Thoracic aorta (tissue), 2 donors: ENCODE measurements at regions not wholly inside any gene's neighbourhood (a gene's known extent, or its start where the extent isn't known, plus 50 kb on each side); places are given as distances from the start of the nearest gene placed in this dataset.

ENCODE experiments used
- ATAC-seq: fragments of 150-250 bp; one replicate; pipeline ENCODE4 v1.8.0; 2017; ENCODE audit warnings: low read depth; ENCODE audit not compliant: insufficient number of reproducible peaks, low FRiP score
- DNase-seq: peaks from one replicate; pipeline ENCODE4 v3.0.0-alpha.2; 2020; ENCODE audit warnings: low spot score
- H3K27ac ChIP-seq, 2 donors: fragments of 200-600 bp; sonication (generic); 1 replicate in 1 of 2; 2 replicates in 1 of 2; pipeline ENCODE4 v1.5.1; 2016; ENCODE audit warnings: mild to moderate bottlenecking in 2 of 2, moderate library complexity in 2 of 2
- H3K27me3 ChIP-seq: fragments of 200-600 bp; sonication (generic); replicated peaks from 2 replicates; pipeline ENCODE4 v1.6.0; 2016; ENCODE audit warnings: mild to moderate bottlenecking; ENCODE audit not compliant: insufficient read depth
- H3K36me3 ChIP-seq: fragments of 200-600 bp; sonication (generic); one replicate; pipeline ENCODE4 v1.5.1; 2016
- H3K4me1 ChIP-seq, 2 donors: fragments of 200-600 bp; sonication (generic); 1 replicate in 1 of 2; 2 replicates in 1 of 2; pipeline versions ENCODE4 v1.5.1 to v1.6.0; 2016; ENCODE audit warnings: low read depth in 2 of 2, mild to moderate bottlenecking in 1 of 2; ENCODE audit not compliant: control insufficient read depth in 1 of 2
- H3K4me3 ChIP-seq: fragments of 200-600 bp; sonication (generic); 2 replicates; pipeline ENCODE4 v1.5.1; 2016; ENCODE audit warnings: mild to moderate bottlenecking
- H3K9me3 ChIP-seq: fragments of 200-600 bp; sonication (generic); 2 replicates; pipeline ENCODE4 v1.5.1; 2016
- TF ChIP-seq, protein P1 (sequence below): fragments of 200-600 bp; sonication (generic); IDR thresholded peaks from one replicate; pipeline ENCODE4 v1.5.1; 2019; ENCODE audit warnings: antibody characterized with exemption

DNA sequence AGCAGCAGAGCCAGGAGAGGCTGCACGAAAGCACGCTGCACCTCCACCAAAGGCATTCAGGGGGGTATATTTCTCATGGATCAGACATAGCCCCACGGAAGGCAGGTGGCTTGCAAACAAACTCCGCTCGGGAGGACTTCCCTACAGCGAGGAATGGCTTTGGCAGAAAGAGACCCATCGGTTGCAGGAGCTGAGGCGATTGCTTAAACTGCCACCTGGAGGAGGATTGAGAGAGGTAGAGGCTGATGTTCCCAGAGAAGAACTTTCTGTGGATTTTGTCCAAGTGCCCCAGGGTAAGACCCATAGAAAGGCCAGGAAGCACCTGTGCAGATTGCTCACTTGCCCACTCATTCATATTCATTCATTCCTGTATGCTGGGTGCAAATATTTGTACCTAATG is 89.1 kb downstream of the NEUROD6 start:
- Histone ChIP-seq H3K4me1 (no peaks in the 10 kb centered on the region), H3K4me3 (no peak overlapping the region)

DNA sequence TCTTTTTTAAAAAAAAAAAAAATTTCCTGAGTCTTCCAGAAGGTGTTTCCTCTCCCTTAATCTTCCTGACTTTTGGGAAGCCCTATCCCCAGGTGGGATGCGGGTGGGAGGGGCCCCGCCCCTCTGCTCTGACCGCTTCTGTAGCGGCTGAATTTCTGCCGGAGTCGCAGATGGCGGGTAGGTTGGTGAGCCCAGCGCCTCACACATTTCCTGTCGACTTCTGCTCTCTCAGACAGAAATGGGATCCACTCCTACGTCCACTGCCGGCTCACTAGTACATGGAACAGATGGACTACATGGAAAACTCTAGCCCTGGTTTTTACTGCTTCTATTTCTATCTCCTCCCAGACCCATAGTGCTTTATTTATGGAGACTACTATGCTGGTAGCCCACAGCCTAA is 90.9 kb downstream of the NEUROD6 start:
- DNase-seq, result no peak
- TF ChIP-seq, protein P1, sequence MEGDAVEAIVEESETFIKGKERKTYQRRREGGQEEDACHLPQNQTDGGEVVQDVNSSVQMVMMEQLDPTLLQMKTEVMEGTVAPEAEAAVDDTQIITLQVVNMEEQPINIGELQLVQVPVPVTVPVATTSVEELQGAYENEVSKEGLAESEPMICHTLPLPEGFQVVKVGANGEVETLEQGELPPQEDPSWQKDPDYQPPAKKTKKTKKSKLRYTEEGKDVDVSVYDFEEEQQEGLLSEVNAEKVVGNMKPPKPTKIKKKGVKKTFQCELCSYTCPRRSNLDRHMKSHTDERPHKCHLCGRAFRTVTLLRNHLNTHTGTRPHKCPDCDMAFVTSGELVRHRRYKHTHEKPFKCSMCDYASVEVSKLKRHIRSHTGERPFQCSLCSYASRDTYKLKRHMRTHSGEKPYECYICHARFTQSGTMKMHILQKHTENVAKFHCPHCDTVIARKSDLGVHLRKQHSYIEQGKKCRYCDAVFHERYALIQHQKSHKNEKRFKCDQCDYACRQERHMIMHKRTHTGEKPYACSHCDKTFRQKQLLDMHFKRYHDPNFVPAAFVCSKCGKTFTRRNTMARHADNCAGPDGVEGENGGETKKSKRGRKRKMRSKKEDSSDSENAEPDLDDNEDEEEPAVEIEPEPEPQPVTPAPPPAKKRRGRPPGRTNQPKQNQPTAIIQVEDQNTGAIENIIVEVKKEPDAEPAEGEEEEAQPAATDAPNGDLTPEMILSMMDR, result no peak
- Histone ChIP-seq H3K27ac (no peak overlapping the region), H3K36me3 (no peaks in the 10 kb centered on the region), H3K4me3 (no peak overlapping the region), H3K4me1 (no peaks in the 10 kb centered on the region), H3K9me3 (no peaks in the 10 kb centered on the region), H3K27me3 (no peaks in the 10 kb centered on the region)
- no peak for ATAC-seq

More for the DNA sequence above, 89.1 kb downstream of the NEUROD6 start:
- H3K9me3 ChIP-seq, result no peaks in the 10 kb centered on the region
- H3K27me3 ChIP-seq, result no peaks in the 10 kb centered on the region
- no peaks in the 10 kb centered on the region for H3K36me3 ChIP-seq
- ATAC-seq, result no peak
- H3K27ac ChIP-seq, result no peak overlapping the region
- DNase-seq, result no peak
- TF ChIP-seq, protein P1, result no peak

DNA sequence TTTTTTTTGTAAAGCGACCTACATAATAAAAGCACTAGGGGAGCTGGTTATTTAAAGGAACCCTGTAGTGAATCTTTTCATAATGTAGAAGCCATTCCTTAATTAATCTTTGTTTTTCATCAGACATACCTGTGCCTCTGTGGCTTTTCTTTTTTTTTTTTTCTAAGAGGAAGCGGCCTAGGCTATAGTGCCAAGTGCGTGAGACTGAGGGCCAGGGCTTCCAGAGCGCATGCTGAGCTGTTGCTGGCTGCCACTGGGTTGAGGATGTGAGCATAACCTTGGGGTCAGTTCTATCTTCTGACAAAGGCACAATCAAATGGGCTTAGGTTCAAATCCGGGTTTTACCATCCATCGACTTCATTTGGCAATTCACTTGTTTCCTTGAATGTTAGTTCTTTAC is 103.7 kb downstream of the NEUROD6 start:
- Histone ChIP-seq H3K9me3 (no peaks in the 10 kb centered on the region), H3K27me3 (no peaks in the 10 kb centered on the region), H3K4me1 (no peaks in the 10 kb centered on the region), H3K27ac (no peak overlapping the region), H3K36me3 (no peaks in the 10 kb centered on the region), H3K4me3 (no peak overlapping the region)
- TF ChIP-seq, protein P1, result no peak
- ATAC-seq (no peak), DNase-seq (no peak)

DNA sequence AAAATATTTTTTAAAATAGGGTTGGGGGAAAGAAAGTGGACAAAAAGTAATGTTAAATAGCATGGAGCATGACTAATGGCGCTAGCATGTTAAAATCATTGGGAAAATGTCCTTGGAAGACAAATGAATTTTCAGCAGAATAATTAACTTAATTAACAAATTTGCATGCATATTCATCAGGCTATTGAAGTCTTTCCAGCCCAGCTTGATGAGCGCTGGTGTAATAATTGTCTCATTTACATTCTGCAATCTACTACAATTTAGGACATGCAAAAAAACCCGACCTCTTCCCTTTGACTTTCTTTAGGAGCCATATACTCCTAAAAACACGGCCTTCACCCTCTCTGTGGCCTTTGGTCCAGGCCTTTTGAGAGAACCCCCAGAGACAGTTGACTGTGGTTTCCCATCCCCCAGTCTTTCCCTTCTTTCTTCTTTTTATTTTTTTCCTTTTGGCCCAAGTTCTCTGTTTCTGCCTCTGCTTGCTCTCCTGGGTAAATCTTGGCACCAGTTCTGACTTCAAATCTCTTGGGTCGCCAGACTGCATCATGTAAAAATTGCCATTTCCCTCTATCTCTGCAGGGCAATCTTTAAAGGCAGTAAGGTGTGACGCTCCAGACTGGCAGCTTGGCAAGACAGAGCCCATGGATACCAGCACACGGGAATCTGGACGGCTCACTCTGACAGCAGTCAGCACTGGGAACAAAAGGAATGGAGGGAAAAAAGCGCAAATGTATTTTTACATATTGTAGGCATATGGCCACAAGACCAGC is 105.5 kb downstream of the NEUROD6 start:
- H3K4me1 ChIP-seq, result no peaks in the 10 kb centered on the region
- ATAC-seq, result no peak
- H3K27ac ChIP-seq, result no peak overlapping the region
- no peak for DNase-seq
- H3K36me3 ChIP-seq, result no peaks in the 10 kb centered on the region
- no peaks in the 10 kb centered on the region for H3K27me3 ChIP-seq
- no peak overlapping the region for H3K4me3 ChIP-seq
- TF ChIP-seq, protein P1, result no peak
- H3K9me3 ChIP-seq, result no peaks in the 10 kb centered on the region

DNA sequence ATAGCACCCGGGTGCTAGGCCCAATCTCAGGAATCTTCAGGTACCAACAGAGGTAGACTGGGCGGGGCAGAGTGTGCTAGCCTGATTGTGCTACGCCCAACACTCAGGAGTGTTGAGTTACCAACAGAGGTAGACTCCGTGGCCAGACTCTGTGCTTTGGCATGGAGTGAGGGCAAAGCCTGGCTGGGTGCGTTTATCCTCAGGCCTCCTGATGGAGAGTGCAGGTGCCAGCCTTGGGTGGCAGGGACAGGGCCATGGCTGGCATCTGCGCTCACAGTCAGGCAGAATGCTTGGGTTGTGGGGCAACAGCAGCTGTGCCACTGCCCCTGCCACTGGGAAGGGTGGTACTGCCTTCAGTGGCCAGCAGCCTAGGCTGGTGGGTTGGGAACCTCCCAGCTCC is 111.6 kb downstream of the NEUROD6 start:
- no peaks in the 10 kb centered on the region for H3K9me3 ChIP-seq
- no peak overlapping the region for H3K27ac ChIP-seq
- H3K4me3 ChIP-seq, result no peak overlapping the region
- ATAC-seq, result no peak
- no peaks in the 10 kb centered on the region for H3K27me3 ChIP-seq
- DNase-seq, result no peak
- no peaks in the 10 kb centered on the region for H3K4me1 ChIP-seq
- no peaks in the 10 kb centered on the region for H3K36me3 ChIP-seq
- TF ChIP-seq, protein P1, result no peak
